Loucy (cell line): ENCODE measurements at regions not wholly inside any gene's neighbourhood (a gene's known extent, or its start where the extent isn't known, plus 50 kb on each side); places are given as distances from the start of the nearest gene placed in this dataset.

Source experiments
- CTCF ChIP-seq: fragments of 200-600 bp; sonication (generic); conservative IDR thresholded peaks from 2 replicates; pipeline ENCODE4 v1.5.1; 2014; ENCODE audit warnings: mild to moderate bottlenecking, antibody characterized with exemption, low read length
- EZH2phosphoT487 ChIP-seq: fragments of 200-600 bp; IDR thresholded peaks from 2 replicates; pipeline ENCODE4 v1.6.1; 2018; ENCODE audit warnings: antibody characterized with exemption, mild to moderate bottlenecking, moderate library complexity, borderline replicate concordance

- TF ChIP-seq CTCF: no peak
- TF ChIP-seq EZH2phosphoT487: no peak
Measured at GRCh38 chr13:39954476-39954875, 299.0 kb downstream of the COG6 start.
